HCEC 1CT (cell line): ENCODE measurements at regions not wholly inside any gene's neighbourhood (a gene's known extent, or its start where the extent isn't known, plus 50 kb on each side); places are given as distances from the start of the nearest gene placed in this dataset.
"Not testable (repeated sequence)": the region's sequence is repeated elsewhere in the genome, so short reads cannot be mapped to it uniquely, and the experiment has no call there.

Source experiments
- DNase-seq: peaks from one replicate; pipeline ENCODE4 v3.0.0-alpha.2; 2017

DNA sequence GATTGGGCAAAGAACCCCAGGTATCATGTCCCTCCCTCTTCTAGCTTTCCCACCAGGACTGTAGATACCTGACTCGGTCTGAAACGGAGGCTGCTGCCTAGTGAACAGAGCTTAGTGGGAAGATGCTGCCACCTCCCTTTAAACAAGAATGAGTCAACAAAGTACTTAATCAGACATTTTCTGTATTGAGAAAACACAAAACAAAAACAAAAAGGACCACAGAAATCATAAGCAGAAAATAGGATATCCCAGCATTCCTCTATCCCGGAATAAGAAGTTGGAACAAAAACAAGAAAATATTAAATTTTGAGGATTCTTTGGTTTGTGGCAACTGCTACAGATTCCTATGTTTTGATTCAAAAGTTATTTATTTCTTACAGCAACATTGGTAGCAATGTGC lies 51.7 kb upstream of the COL8A1 start:
- DNase-seq: peak; percentile 63

- no peak for DNase-seq
These were observed 58.4 kb upstream of the COL8A1 start for GRCh38 chr3:99579965-99580364.

DNA sequence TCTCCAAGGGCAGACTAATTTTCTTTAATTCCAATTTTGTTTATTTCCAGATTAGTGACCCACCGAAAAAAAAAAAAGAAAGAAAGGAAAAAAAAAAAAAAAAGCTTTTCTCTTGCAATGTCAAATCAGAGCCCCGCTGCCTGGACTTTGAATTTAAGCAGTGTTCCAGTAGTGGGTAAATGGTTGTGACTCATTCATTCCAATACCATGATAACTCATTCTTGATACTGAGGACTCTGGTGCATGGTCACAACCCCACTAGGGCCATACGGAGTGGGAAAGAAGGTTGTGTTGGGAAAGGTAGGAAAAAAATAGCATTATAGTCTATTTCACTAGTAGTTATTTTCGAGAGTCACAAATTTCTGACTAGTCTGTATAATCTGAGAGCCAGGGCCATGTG lies 59.1 kb upstream of the COL8A1 start:
- peak; percentile 92 for DNase-seq

DNA sequence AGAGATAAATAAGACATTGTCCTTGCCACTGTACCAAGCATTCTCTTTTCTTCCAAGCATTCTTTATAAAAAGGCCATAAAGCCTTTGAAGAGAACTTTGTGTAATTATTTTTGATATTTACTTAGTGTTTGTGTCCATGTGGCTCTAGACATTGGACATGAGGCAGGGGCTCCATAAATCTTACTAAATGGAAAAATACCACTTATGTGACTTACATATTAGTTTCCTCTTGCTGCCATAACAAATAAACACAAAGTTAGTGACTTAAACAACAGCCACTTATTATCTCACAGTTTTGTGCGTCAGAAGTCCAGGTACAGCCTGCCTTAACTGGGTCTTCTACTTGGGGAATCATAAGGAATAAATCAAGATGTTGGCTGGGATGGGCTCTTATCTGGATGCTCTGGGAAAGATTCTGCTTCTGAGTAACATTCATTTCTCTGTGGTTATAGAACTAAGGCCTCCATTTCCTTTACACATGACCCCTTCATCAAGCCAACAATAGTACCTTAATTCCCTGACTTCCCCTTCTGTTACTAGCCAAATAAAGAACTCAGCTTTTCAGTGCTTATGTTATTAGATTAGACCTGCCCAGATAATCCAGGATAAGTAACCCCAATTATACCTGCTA lies 59.9 kb upstream of the COL8A1 start:
- DNase-seq: peak; percentile 15

GRCh38 chr3:99576904-99577559 lies 61.4 kb upstream of the COL8A1 start:
- peak; percentile 69 for DNase-seq

GRCh38 chr3:99575683-99576082 lies 62.7 kb upstream of the COL8A1 start:
- no peak for DNase-seq

DNA sequence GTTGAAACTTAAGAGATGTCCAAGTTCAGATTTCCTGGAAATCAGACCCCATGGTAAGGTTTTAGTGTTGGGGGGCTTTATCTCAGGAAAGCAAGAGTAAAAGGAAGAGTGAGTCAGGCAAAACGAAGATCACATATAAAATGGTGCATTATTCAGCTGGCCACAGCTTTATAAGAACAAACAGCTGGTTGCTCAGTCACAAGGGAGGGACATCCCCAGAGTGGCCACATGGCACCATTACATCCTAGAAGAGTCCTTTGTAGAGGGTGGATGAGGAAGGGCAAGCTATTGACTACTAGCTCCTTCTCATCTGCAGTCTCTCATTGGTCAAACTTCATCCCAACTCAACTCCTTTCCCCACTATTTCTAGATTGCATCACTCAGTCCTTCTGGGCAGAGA lies 68.3 kb upstream of the COL8A1 start:
- no peak for DNase-seq

DNA sequence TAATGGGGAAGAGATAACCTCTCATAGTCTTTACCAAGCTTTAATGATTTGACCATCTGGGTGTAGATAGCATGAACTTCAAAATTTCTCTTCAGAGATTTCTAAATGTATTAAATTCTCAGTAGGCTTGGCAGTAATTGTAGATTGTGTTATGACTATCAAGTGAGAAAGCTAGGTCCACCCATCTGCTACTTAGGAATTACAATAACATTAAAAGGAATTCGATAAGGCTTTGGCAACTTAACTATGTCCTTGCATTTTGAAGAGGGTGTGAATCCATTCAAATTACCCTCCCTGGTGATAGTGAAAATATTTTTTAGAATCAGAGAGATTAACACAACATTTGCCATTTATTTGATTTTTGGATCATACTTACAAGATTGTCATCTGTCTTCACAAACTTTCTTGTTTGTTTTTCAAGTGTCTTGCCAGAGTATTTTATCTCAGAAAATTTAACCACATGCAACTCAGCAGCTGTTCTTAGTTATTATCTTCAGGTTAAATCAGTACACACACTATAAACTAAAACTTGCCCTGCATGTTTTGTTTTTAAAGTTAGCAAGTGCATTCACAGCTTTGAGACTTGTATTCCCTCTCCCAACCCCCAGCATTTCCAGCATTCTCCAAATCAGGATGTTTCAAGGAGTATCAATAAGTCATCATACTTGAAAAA lies 69.6 kb upstream of the COL8A1 start:
- DNase-seq: no peak

DNA sequence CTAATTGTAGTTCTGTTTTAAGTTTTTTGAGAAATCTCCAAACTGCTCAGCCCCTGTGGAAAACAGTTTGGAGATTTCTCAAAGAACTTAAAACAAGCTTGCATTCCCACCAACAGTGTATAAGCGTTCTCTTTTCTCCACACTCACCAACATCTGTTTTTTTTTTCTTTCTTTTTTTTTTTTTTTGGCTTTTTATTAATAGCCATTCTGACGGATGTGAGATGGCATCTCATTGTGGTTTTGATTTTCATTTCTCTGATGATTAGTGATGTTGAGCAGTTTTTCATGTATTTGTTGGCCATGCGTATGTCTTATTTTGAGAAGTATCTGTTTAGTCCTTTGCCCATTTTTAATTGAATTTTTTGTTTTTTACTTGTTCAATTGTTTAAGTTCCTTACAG lies 73.1 kb upstream of the COL8A1 start:
- DNase-seq: no peak

DNA sequence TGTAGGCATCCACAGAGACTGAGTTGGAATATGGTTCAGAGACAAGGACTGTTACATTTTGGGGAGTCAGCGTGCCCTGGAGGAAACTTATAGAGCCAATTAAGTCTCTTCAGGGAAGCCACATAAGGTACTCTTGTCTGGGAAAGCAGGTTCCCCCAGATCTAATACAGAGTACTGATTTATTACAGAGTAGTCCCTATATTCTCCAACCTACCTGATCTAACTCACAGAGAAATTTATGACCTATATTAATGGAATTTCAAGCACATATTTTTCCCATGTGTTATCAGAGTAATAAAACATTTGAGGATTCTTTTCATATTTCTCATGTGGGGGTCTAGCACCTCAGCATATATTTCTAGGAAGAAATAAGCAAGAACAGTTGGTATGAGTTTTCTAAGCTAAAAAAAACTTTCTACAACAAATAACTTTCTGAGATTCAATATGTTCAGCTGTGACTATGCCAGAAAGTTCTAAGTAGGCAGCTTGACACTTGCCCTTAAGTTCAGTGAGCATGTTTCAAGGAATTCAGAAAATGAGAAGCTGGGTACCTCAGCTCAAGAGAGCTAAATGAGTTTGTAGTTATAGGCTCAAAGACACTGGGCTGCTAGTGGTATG lies 75.3 kb upstream of the COL8A1 start:
- DNase-seq: peak; percentile 84

GRCh38 chr3:99562138-99562537 lies 76.3 kb upstream of the COL8A1 start:
- peak; percentile 50 for DNase-seq

DNA sequence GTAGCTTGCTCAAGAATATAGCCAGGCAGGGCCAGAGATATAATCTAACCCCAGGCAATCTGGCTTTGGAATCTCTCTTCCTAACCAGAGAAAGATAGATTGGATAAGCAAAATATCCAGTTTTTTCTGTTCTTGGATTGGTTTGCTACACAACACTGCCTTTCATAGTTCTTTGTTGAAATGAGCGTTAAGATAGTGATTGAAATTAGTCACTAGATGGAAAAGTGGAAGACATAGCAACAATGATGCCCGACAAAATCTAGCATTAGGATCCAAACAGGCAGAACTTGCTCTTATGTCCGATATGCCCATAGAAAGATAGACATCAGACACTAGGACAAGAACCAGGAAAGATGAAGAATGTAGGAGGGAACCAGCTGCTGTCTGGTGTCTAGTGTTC lies 77.3 kb upstream of the COL8A1 start:
- DNase-seq: no peak

- no peak for DNase-seq
These were observed 79.2 kb upstream of the COL8A1 start for GRCh38 chr3:99559196-99559595.

DNA sequence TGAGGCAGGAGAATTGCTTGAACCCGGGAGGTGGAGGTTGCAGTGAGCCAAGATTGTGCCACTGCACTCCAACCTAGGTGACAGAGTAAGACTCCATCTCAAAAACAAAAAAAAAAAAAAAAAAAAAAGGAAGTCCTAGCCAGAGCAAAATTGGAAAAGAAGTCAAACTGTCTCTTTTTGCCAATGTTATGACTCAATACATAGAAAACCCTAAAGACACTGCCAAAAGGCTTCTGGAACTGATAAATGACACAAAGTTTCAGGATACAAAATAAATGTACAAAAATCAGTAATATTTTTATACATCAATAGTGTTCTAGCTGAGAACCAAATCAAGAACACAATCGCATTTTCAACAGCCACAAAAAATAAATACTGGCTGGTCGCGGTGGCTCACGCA lies 82.5 kb upstream of the COL8A1 start:
- not testable (repeated sequence) for DNase-seq

DNA sequence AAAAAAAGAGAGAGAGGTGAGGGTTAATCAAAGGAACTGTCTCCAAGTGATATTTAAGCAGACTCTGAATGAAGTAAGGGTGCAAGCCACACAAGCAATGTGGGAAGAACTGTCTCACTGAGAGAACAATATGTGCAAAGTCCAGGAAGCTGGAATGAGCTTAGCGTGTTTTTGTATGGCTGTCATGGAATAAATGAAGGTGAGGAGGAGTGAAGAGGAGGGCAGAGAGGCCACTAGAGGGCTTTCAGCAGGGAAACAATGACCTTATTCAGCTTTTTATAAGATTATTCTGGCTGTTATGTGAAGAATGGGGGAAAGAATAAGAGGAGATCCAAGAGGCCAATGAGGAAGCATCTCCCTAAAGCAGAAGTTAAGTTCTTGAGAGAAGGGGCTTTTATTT lies 86.9 kb upstream of the COL8A1 start:
- no peak for DNase-seq

GRCh38 chr3:99549957-99550603 lies 88.3 kb upstream of the COL8A1 start:
- DNase-seq: peak; percentile 81

DNA sequence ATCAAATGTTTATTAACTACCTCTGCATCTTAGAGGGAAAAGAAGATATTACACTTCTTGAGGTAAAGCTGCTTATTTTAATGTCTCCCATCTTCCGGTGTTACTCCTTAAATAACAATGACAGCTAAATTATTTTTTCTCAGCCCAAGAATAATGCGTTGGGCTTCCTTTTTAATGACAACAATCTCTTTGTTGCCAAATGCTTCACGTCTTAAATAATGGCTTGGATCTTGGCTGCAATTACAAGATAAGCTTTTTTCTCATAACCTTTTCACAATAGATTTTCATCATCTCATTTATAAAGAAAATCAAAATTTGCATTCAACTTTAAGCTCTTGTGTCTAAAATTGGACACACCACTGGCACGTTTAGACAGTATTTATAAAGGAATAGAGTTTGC lies 89.2 kb upstream of the COL8A1 start:
- DNase-seq: no peak

GRCh38 chr3:99548674-99549073 lies 89.7 kb upstream of the COL8A1 start:
- no peak for DNase-seq

- peak; percentile 58 for DNase-seq
These were observed 92.3 kb upstream of the COL8A1 start for GRCh38 chr3:99545941-99546580.

DNA sequence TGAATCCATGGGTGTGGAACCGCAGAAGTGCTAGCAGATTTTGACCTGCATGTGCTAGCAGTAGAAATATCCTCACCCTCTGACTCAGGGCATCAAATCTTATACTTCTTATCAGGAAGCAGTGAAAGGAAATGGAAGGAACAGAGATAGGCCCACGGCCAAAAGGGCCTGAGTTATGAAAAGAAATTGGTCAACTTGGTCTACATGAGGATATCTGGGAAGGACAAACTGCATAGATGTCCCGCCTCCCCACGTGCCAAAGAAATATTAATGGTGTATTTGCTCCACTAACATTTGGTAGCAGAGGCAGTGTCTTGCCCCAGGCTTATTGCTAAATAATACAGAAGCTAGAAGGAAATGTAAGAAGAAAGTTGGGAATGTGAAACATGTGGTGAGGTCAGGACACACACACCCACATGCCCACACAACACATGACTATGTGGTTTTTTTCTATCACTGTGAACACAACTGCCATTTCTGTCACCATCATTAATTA lies 93.6 kb upstream of the COL8A1 start:
- peak; percentile 69 for DNase-seq

GRCh38 chr3:99543796-99544195 lies 94.6 kb upstream of the COL8A1 start:
- DNase-seq: no peak

DNA sequence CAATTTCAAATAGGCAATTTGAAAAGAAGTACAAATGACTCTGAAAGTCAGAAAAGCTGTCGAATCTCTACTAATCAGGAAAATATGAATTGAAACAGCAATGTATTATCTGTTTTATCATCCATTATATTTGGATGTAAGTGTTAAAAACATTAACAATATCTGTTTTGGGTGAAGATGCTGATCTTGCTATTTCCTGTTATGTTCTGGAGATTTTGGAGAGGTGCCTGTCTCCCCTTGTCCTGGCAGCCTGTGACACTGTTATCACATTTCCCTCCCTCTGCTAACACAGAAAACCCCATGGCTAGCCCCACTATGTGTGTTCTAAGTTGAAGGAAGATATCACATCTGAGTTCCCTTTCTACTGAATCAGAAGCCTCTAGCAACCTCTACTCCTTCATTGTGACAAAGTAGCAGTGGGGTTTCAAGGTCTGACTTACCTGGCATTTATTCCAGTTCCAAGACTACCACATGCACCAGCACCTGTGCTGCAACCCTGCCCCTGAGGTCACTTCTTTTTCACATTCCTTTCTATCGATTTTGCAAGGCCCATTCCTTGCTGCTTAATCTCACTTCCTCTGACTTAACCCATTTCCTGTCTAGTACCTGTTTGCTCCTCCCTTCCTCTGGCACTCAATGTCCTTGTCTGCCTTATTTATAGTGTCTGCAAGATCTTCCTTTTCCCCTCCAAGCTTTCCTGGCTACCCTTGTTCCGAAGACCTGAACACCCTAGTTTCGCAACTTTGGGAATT lies 95.5 kb upstream of the COL8A1 start:
- peak; percentile 73 for DNase-seq
